Fibroblast of skin of scalp (primary cell): ENCODE measurements at regions not wholly inside any gene's neighbourhood (a gene's known extent, or its start where the extent isn't known, plus 50 kb on each side); places are given as distances from the start of the nearest gene placed in this dataset.
A peak's percentile ranks its signal among the peaks of the same experiment; 100 is the strongest.
"Not testable (repeated sequence)": the region's sequence is repeated elsewhere in the genome, so short reads cannot be mapped to it uniquely, and the experiment has no call there.

ENCODE experiments used
- DNase-seq: peaks from one replicate; pipeline ENCODE4 v3.0.0-alpha.2; 2013

DNA sequence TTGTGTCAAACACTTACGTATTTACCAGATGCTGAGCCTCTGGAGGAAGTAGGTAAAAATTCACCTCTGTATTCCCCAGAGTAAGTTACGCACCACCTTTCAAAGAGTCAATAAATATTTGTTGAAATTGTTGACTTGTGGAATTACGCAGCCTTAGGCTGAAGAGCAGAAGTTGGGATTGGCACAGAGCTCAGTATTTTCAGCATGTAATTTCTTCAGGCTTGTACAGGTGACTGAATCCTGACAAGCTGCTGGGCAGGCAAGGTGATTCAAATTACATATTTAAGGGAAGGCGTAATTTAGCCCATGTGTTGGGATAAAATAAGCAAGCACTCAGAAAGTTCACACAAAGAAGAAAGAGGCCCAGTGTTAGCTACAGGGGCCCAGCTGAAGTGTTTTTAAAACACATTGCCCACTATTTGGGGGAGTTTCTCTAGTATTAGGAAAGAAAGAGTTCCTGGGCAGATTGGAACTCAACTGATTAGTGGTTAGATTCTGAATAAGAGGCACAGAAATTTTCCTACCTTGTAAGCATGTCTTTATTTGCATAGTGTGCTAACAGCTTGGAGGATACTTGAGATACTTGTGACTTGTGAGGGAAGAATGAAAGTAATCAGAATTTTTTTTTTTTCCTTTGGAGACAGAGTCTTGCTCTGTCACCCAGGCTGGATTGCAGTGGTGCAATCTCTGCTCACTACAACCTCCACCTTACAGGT is 165.3 kb upstream of the FBXL7 start:
- no peak for DNase-seq

DNA sequence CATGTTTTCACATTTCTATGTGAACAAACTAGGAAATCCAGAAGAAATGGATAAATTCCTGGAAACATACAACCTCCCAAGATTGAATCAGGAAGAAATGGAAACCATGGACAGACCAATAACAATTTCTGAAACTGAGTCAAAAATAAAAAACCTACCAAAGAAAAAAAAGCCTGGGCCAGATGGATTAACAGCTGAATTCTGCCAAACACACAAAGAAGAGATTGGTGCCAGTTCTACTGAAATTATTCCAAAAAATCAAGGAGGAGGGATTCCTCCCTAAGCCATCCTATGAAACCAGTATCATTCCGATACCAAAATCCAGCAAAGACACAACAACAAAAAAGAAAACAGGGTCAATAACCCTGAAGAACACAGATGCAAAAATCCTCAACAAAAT is 166.9 kb upstream of the FBXL7 start:
- DNase-seq = no peak

DNA sequence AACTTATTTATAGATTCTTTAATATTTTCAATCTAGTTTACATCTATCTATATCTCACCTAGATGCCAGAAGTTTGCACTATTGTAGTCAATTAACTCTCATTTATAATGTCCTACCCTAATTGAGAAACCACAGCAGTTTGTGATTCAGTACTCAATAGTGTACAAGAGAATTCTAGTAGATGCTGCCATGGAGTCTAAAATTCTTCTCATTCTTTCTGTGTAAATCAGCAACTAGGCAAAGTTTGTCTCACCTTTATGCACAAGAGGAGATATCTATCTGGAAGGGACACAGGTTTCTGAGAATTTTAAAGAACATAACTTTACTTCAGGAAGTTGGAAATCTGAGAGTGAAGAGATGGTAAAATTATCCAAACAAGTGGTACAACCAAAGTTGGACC is 173.0 kb upstream of the FBXL7 start:
- DNase-seq = no peak

DNA sequence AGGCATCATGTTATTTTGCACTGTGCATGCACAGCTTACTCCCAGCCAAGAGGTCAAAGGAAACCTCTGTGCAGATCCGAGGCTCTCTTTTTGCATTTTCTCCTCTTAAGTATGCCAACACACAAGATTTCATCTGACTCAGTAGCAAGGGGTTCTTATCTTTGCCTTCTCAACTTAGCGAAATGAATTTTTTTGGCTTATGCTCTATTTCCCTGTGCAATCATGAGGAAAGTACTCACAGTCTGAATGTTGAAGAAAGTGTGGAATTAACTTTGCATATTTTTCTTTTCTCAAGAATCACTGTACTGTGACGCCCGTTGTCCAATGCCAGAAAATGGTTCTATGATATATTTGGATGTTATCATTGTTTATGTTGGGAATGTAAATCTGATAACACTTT is 173.5 kb upstream of the FBXL7 start:
- no peak for DNase-seq

DNA sequence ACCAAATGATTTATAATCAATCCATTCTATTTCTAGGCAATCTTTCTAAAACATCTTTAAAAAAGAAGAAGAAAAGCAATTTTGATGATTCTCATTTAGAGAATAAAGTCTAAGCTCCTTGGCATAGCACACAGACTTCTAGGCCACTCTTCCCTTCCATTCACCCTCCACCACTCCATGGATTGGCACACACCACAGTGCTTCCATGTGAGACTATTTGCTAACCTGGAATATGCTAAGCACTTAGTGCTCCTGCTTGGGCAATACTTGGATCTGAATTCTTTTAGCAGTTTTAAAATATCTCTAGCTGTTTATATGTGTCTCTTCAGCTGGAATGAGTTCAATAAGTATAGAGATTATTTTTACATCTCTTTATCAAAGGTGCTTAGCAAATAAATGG is 177.6 kb upstream of the FBXL7 start:
- DNase-seq = no peak

DNA sequence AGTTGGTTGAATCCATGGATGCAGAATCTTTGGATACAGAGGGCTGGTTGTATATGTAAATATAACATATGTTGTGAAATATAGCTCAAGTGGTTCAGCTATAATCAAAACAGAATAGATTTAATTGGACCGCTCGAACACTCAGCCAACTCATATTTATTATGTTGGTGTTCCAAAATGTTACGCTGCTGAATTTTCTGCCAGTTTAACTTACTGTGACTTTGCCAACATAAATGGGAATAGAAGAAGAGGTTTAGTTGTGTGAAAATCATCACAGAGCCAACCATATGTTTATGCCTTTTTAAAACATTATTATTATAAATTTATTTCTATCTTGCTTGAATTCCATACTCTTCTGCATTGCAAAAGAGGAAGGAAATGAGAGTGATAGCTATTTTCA is 178.2 kb upstream of the FBXL7 start:
- DNase-seq = no peak

DNA sequence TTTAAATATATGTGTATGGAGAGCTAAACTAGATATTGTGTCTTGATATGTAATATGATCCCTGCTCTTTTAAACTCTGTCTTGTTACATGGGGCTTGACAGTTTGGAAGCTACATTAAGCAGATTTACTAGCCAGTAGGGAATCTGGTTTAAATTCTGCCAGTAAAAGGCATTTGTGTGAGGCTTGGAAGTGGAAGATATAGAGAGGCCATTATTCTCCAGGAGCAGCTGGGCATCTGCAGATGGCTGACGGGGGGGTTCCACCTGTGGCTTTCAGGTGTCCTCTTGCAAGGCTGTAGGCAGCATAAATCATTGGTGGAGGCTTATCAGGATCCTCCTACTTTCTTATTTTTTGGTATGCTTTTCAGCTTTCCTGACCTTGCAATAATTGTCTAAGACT is 179.1 kb upstream of the FBXL7 start:
- DNase-seq = no peak

DNA sequence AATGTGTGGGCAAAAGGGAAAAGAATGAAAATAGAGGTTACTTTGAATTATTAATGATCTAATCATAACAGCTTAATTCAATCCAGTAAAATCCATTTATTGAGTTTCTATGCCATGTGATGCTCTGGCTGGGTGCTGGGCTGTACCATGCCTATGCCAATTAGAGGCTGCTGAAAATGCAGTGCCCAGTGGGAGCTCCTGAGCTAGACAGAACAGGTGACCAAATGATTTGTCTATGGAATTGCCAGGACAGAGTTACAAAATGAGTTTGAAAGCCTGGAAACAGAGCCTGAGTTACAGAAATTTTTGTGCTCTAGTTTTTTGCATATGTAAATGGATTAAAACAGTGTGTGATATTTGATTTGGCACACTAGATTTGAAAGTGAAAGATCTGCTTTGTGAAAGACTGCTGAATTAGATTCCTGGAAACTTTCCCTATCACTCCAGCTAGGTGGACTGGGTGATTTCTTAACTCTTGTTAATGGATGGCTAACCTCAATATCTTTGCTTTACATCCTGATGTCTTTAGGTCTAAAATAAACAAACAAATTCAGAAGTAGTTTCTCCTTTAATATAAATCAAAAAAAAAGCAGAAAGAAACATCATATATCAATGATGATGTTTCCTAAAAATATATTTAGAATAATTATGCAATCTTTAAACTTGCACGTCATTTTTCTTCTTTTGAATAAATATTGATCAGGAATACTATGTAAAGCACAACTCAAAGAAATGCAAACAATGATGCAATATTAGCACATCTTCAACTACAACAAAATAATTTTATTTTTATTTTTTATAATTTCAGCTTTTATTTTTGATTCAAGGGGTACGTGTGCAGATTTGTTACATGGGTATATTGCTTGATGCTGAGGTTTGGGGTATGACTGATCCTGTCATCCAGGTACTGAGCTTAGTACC is 194.8 kb upstream of the FBXL7 start:
- no peak for DNase-seq

DNA sequence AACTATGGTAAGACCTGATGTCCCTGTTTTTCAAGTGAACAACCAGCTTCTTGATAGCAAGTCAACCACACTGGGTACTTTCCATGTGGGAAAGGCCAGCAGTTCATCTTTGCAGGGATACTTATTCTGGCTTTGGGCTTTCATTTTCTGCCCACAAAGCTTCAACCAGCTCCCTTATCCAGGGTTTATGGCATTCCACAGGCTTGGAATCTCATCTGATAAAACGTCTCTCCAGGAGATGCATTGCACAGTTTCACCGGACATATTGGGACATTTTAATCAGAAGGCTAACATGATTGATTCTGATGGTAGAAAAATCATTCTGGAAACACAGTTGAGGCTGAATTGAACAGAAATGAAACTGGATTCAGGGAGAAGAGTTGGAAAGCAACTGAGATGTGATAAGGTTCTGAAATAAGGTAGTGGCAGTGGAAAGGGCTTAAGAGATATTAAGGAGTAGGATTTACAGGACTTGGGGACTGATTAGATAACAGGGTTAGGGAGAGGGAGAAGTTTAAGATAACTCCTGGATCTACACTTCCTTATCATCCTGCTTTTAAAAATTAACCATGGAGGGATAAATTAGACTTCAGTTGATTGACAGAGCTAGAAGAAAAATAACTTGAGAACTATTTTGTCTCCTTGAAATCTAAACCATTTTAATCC is 195.8 kb upstream of the FBXL7 start:
- DNase-seq = no peak

DNA sequence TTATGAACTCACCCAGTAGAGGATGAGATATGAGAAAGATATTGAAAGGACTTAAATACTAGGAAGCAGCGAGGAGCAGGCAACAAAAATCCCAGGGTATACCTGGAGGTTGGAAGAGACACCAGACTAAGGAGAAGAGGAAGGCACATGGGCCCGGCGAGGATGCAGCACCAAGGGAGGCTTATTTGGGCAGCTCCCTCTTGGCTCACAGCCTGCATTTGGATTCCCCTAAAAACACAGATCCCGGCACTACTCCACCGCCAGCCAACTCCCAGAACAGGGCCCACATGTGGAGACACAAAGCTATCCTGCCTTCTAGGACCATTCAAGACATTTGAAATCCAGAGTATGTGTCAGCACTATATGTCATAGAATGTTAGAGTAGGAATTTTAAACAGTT is 199.8 kb upstream of the FBXL7 start:
- DNase-seq = no peak

DNA sequence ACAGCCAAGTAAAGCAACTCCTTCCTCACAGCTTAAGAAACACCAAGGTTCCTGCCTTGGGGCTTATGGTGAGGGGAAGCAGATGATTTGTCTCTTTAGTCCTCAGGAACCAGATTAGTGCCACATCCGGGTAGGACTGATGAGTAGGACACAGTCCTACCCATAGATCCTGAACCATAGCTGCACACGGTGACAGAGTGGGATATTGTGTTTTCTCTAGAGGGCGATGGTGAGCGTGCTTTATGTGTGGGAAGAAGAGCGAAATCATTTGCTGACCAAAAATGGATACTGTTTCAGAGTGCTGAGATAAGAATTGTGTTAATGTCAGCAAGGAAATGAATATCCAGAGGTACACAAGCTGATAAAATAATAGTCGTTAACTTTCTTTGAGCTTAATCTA is 209.0 kb upstream of the FBXL7 start:
- no peak for DNase-seq

DNA sequence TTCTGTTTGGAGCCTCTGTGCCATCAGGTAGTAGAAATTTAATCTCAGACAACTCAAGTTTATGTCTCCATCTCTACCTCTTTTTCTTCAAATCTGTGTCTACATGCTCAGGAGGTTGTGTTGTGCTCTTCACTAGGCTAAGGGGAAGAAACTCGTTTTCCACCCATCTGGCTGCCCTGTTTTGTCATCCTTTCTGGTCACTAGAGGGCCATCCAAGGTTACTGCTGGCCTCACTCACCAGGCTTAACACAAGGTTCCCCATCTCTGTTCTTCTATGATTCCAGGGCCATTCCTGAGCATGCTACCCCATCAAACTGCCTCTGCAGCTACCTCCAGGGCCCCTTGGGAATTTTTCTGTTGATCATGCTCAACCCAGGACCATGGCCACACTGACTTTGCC is 213.3 kb upstream of the FBXL7 start:
- peak; percentile 11 for DNase-seq

DNA sequence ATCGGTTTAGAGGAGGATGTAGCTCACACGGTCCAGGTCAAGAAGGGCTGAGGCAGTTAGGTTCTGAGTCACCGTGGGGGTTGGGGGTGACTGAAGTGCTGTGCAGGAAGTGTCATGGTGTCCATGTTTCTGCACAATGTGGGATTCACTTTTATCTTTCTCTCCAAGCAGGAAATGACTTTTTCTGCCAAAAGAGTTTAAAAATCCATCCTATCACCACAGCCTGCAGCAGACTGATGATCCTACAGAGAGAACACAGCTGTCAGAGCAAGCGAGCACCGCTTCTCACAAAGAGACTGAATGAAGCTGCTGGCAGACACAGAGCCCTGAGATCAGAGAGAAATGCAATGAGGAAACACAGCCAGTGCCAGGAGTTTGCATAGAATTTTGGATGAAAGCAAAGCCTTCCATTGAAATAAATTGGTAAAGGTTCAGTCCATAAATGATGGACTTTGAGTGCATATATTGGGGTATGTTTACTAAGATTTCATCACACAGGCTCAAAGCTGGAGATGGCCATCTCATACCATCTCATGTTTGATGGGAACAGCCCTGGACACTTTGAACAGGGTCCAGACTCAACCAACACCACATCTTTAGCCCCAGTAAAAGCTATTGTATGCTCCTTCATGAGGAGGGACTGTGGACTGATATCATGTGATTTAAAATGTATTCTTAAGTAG is 213.9 kb upstream of the FBXL7 start:
- DNase-seq = peak; percentile 71

DNA sequence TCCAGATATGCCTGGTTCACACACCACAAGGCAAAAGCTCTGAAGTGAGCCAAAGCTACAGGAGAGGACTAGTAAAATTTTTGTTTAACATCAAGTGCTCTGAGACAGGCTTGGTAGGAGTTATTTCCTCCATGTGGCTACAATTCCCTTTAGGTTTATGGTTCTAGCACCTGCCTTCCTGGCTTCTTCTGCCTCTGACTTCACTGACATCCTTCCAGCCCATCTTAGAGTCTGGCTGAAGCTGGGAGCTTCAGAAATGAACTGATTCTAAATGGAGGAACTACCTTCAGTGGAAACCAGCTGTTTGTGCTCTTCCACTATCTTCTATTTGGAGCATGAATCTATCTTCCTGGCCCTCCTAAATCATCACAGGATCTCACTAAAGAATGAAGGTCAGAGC is 215.3 kb upstream of the FBXL7 start:
- DNase-seq = no peak

DNA sequence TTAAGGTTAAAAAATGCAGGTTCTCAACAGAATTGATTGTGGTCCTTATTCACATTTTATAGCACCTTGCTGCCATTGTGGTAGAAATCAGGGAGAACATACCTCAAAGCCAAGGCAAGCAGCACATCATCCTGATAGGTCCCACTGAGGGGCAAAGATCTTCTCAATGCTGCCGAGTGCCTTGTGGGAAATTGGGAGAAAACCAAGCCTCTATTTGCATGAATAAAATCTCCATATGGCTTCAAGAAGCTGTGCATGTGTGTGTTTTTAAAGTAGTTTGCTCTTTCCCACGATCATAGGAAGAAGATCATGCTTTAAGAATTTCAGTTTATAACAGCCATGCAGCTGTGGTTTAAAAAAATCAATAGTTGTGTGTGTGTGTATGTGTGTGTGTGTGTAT is 216.9 kb upstream of the FBXL7 start:
- peak; percentile 26 for DNase-seq

DNA sequence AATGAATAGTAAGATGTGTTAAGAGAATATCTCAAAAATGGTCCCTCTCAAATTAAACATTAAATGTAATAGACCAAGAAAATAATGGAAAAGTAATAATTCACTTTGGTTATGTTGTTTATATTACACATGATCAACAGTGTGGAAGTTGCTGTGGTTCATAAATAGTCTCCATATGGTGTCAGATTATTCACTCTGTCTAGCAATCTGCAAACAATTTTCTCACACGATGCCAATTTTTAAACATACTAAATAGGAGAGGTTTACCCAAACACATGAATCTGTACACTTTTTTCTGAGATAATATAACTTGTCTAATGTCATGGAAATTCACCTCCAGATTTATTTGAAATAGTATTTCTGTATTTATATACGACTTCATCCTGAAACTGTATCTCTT is 217.4 kb upstream of the FBXL7 start:
- DNase-seq = no peak

DNA sequence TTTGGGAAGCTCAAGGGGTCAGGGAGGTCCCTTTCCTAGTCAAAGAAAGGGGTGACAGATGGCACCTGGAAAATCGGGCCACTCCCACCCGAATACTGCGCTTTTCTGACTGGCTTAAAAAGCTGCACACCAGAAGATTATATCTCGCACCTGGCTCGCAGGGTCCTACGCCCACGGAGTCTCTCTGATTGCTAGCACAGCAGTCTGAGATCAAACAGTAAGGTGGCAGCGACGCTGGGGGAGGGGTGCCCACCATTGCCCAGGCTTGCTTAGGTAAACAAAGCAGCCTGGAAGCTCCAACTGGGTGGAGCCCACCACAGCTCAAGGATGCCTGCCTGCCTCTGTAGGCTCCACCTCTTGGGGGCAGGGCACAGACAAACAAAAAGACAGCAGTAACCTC is 228.4 kb upstream of the FBXL7 start:
- not testable (repeated sequence) for DNase-seq

DNA sequence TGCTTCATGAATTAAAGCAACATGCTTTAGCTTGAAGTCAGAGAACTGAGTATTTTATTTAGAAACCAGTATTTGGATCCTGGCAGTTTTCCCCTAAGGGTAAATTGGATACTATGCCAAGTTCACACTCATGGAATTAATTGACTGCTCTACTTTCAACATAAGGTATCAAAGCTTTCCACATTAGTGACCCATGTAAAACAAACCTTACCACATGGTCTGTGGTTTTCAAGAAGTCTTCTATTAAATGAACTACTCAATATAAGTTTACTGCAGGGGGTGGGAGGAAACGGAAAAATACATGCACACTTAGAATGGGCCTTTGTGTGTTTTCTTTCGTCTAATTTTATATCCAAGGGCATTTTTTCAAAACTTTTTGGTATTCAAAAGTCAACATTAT is 232.0 kb upstream of the FBXL7 start:
- peak; percentile 34 for DNase-seq

DNA sequence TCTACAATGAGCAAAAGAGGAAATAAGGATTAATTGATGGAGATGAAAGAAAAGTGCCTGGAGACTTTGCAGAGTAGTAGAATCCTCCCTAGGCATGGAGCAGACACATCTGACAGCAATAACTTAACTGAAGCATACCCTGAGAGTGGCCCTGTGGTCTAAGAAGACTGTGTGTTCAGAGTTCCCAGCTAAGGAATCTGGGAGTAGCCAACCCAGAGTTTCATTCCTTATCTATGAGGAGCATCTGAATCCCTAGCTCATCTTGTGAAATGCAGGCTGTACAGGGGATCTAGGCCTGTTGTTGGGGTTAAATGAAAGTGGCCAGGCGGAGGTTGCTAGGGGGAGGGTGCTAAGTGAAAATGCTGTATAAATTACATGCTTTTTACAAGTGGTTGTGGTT is 233.1 kb upstream of the FBXL7 start:
- no peak for DNase-seq

DNA sequence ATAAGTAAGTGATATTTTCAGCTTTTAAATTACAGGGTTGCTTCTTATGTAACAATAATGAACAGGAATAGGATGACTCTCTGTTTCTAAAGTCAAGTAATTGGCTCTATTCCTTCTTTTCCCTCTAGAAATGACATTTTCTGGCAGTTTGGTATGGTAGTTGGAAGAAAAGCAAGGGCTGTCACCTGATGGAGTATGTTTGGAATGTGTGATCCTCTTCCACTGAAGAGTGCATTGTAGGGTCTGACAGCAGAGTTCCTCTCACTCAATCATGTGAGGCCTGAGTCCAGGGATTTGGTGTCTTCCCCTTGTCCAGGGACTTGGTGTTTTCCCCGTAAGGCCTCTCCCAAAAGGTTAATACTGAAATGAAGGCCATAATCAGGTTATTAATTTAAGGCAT is 233.8 kb upstream of the FBXL7 start:
- DNase-seq = no peak

DNA sequence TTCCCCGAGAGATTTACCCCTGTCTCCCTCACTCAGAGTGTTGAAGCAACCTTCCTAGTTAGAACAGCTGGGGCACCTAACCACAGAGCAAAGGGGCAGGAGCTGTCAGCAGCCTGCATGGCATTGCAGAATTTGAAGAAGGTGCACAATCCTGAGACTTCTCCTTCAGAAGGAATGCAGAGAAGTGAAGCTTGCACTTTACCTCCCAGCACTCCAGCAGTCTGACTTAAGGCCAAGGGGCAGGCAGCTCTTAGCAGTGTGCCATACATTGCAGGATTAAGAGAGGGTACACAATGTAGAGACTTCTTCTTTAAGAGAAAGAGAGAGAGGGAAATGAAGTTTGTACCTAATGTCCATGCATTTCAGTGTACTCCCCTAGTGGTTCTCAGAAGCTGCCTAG is 236.0 kb upstream of the FBXL7 start:
- DNase-seq = no peak

DNA sequence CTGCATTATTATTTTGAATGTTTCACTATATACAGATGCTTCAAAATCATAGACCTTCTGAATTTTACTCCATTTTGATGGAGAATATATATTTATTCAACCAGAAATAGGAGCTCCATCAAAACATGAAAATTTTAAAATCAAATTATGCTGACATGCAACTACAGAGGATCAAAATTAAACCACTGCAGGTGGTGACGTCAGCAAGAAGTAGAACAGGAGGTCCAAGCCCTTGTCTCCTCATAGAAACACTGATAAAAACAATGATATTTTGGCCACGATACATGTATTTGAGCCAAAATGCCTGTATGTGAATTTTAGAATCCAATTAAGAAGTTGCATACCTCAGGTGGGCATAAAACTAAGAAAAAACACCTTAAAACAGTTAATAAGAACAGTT is 236.6 kb upstream of the FBXL7 start:
- DNase-seq = no peak
